Fibroblast of upper back skin (primary cell): ENCODE measurements at regions not wholly inside any gene's neighbourhood (a gene's known extent, or its start where the extent isn't known, plus 50 kb on each side); places are given as distances from the start of the nearest gene placed in this dataset.
A peak's percentile ranks its signal among the peaks of the same experiment; 100 is the strongest.

ENCODE experiments used
- DNase-seq: peaks from one replicate; pipeline ENCODE4 v3.0.0-alpha.2; 2013

GRCh38 chr21:25328736-25329135 is 278.5 kb downstream of the MRPL39 start:
- DNase-seq: no peak

DNA sequence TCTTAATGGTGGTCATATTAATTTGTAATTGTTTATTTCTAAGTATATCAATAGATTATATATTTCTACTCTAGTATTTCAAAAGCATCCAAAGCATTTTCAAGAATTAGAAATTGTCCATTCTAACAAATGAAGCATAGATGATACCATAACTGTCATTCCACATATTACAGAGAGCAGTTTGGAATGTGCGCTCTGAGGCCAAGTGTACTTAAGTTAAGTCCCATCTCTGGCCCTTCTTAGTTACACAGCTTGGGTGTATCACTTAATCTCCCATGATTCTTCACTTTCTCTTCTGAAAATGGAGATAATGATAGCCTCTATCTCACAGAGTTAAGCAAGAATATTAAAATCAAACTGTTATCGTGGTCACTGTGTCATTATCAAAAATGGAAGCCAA is 281.1 kb downstream of the MRPL39 start:
- peak; percentile 61 for DNase-seq

DNA sequence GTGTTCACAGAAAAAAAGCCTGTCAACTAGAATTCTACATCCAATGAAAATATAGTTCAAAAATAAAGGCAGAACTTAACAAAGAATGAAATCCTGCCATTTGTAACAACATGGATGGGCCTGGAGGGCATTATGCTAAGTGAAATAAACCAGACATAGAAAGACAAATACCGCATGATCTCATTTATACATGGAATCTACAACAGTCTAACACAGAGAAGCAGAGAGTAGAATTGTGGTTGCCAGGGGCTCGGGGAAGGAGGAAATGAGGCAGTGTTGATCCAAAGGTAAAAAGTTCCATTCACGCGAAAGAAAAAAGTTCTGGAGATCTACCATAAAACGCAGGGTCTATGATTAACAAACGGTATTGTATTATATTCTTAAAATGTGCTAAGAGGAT is 282.6 kb downstream of the MRPL39 start:
- no peak for DNase-seq

DNA sequence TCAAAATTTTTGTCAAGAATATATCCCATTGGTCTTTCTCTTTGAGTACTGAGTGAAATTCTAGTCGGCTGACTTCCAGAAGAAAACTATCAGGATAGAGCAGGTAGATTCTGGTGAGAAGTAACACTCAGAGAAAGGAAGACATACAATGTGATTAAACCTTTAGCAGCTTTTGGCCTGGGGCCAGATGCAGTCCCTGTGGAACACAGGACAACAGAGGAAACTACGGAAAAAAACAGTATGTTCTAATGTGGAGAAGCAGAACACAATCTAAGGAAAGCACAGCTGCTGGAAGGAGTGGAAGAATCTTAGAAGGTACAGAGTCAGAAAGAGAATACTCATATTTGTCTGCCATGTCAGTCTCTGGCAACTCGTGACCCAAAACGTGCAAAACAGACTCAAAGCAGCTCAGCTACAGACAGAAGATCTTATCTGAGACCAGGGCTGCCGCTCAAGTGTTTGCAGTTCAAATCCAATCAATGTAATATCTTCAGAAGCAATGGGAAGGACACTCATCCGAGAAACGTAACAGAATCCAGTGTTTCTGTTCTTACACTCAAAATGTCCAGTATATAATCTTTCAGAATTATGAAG is 283.8 kb downstream of the MRPL39 start:
- DNase-seq: no peak

GRCh38 chr21:25314247-25314646 is 293.0 kb downstream of the MRPL39 start:
- DNase-seq: no peak

- DNase-seq: peak; percentile 73
Measured at GRCh38 chr21:25313829-25314228, 293.5 kb downstream of the MRPL39 start.

GRCh38 chr21:25307489-25307888 is 299.8 kb downstream of the MRPL39 start:
- peak; percentile 79 for DNase-seq

- DNase-seq: no peak
Measured at GRCh38 chr21:25304611-25305010, 302.7 kb downstream of the MRPL39 start.

GRCh38 chr21:25300632-25301031 is 306.6 kb downstream of the MRPL39 start:
- DNase-seq: no peak

- no peak for DNase-seq
Measured at GRCh38 chr21:25298512-25299491, 308.5 kb downstream of the MRPL39 start.

DNA sequence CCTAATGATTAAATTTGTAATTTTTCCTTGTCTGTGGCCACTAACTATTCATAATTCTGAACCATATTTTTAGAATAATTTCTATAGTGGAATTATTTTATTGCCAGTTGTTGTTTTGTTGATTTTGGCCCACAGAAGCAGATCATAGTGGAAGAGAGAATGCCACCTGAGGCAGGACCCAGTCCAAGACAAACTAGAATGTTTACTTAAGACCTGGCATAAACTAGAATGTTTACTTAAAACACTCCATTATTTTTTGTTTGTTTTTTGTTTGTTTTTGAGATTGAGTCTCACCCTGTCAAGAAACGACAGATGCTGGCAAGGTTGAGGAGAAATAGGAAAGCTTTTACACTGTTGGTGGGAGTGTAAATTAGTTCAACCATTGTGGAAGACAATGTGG is 310.2 kb downstream of the MRPL39 start:
- no peak for DNase-seq

- no peak for DNase-seq
Measured at GRCh38 chr21:25296252-25296651, 311.0 kb downstream of the MRPL39 start.

GRCh38 chr21:25292396-25292795 is 314.9 kb downstream of the MRPL39 start:
- DNase-seq: no peak

- DNase-seq: peak; percentile 53
Measured at GRCh38 chr21:25283720-25284119, 323.6 kb downstream of the MRPL39 start.

- no peak for DNase-seq
Measured at GRCh38 chr21:25281134-25281533, 326.1 kb downstream of the MRPL39 start.

GRCh38 chr21:25280061-25280460 is 327.2 kb downstream of the MRPL39 start:
- no peak for DNase-seq

DNA sequence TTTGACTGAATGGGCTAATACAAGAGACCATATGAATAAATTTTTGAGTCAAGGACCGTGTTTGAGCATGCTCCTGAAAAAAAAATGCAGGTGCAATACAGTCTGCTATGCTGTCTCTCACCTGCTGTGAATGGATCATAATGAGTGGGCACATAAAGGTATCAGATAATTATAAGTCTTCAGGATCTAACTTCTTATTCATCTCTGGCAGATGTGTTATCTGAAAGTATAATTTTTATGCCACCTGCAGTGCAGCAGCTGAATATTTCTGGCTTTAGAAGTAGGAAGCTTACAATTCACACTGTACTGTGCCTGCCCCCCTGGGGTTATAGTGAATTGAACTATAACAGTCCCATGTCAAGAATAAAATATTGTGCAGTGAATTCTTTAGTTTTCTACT is 333.3 kb downstream of the MRPL39 start:
- no peak for DNase-seq

GRCh38 chr21:25254491-25255174 is 352.6 kb downstream of the MRPL39 start:
- no peak for DNase-seq

DNA sequence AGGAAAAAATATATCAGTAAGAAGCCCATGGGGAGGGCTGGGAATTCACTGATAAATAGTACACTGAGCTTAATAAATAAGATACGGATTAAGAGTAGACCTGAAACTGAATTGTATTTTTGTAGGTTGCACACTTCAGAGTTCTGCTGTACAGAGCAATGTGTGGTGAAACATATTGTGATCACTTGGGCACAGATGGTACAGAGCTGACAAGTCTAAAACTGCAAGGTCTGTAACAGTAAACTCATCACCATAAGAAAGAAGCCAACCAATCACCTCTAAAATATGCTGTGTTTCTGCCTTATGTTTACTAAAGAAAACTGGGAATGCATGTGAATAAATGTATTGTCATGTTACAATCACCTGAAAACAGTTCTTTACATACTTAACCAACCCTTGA is 360.7 kb downstream of the MRPL39 start:
- no peak for DNase-seq

DNA sequence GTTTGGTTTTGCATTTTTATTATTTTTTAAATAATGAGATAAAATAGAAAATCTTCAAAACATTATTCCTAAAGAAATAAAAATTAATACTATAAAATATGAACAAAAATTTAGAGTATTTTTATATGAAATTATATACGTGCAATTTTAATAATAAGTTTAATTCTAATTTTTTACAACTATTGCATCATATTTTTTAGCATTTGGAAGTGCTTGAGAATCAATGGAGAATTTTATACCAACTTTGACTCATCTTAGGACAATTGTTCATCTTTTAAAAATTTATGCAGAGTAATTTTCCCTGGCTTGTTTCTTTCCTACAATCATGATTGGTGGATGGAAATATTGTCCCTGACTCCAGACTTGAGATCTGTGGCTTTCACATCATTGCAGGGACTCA is 362.5 kb downstream of the MRPL39 start:
- no peak for DNase-seq

DNA sequence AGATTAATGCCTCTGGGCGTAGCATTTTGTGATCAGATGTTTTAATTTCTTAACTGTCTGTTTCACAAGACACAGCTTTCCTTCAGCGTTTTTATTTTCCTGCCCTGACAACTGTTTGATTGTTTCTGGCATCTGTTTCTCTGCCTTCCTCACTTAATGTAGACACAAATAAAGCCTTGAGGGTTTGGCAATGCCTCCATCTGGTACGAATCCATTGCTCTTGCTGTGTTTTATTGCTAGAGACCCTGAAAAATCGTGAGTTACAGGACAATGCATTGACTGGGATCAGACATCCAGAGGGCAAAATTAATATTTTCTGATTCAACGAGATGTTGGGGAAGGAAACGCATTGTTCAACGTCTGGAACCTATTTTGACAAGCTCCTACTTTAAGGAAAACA is 363.5 kb downstream of the MRPL39 start:
- DNase-seq: peak; percentile 3

DNA sequence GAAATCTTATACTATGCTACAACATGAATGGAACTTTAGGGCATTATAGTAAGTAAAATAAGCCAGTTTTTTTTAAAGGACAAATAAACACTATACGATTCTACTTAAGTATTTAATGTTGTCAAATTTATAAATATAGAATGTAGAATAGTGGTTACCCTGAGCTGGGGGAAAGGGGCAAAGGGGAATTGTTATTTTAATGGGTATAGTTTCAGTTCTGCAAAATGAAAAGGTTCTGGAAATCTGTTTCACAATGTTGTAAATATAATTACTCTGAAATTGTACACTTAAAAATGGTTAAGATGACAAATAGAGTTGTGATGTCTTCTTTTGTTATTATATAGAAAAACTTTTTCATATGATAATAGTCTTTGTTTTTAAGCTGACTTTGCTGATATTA is 366.3 kb downstream of the MRPL39 start:
- no peak for DNase-seq

GRCh38 chr21:25234857-25235801 is 372.2 kb downstream of the MRPL39 start:
- DNase-seq: no peak
